Right lobe of liver (tissue), 4 donors: ENCODE measurements at regions not wholly inside any gene's neighbourhood (a gene's known extent, or its start where the extent isn't known, plus 50 kb on each side); places are given as distances from the start of the nearest gene placed in this dataset.

Experiments used
- POLR2A ChIP-seq: fragments of 450-650 bp; IDR thresholded peaks from one replicate; pipeline ENCODE4 v1.6.1; 2017; ENCODE audit warnings: antibody characterized with exemption, mild to moderate bottlenecking
- TF ChIP-seq, protein P1 (sequence below), 4 donors: fragments of 200-600 bp in 3 of 4; fragments of 450-650 bp in 1 of 4; IDR thresholded peaks; one replicate each; pipeline versions ENCODE4 v1.5.1 to v1.8.0; 2016 to 2022; ENCODE audit warnings: antibody characterized with exemption in 4 of 4, mild to moderate bottlenecking in 2 of 4
- donor health status: DM: no; HTN: no; CAD: no.
- donor health status: DM: no; HTN: no; CAD: no.
- donor health status: DM: no; HTN: yes; CAD: no.

- TF ChIP-seq, protein P1, sequence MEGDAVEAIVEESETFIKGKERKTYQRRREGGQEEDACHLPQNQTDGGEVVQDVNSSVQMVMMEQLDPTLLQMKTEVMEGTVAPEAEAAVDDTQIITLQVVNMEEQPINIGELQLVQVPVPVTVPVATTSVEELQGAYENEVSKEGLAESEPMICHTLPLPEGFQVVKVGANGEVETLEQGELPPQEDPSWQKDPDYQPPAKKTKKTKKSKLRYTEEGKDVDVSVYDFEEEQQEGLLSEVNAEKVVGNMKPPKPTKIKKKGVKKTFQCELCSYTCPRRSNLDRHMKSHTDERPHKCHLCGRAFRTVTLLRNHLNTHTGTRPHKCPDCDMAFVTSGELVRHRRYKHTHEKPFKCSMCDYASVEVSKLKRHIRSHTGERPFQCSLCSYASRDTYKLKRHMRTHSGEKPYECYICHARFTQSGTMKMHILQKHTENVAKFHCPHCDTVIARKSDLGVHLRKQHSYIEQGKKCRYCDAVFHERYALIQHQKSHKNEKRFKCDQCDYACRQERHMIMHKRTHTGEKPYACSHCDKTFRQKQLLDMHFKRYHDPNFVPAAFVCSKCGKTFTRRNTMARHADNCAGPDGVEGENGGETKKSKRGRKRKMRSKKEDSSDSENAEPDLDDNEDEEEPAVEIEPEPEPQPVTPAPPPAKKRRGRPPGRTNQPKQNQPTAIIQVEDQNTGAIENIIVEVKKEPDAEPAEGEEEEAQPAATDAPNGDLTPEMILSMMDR (IDR thresholded peaks at IDR 0.05): no peak
- no peak for TF ChIP-seq POLR2A
These were observed 324.6 kb upstream of the TBC1D5 start for GRCh38 chr3:18066899-18067582.
